T-helper 17 cell (primary cell): ENCODE measurements at regions not wholly inside any gene's neighbourhood (a gene's known extent, or its start where the extent isn't known, plus 50 kb on each side); places are given as distances from the start of the nearest gene placed in this dataset.

Source experiments
- ATAC-seq: fragments of 150-1000 bp; cut with Tn5 transposase; 2 replicates; pipeline ENCODE4 v1.10.0; 2021; ENCODE audit warnings: mild to moderate bottlenecking, moderate library complexity
- DNase-seq, 3 donors: peaks; one replicate each; pipeline versions ENCODE4 v3.0.0 to v3.0.0-alpha.2; 2020 to 2021
- H3K9me3 ChIP-seq: one replicate; pipeline ENCODE4 v1.7.0; 2013; ENCODE audit warnings: low read length, mild to moderate bottlenecking; ENCODE audit not compliant: control insufficient read depth, poor library complexity, severe bottlenecking
- H3K27ac Mint-ChIP-seq: one replicate; pipeline ENCODE4 v1.8.0; 2022; ENCODE audit warnings: mild to moderate bottlenecking, moderate library complexity, mixed read lengths
- H3K27me3 Mint-ChIP-seq: one replicate; pipeline ENCODE4 v1.8.0; 2022; ENCODE audit warnings: mixed read lengths
- H3K36me3 Mint-ChIP-seq: one replicate; pipeline ENCODE4 v1.8.0; 2022; ENCODE audit warnings: low read depth, mixed read lengths
- H3K4me1 Mint-ChIP-seq: one replicate; pipeline ENCODE4 v1.8.0; 2022; ENCODE audit warnings: mild to moderate bottlenecking, mixed read lengths
- H3K4me3 Mint-ChIP-seq: one replicate; pipeline ENCODE4 v1.8.0; 2022; ENCODE audit warnings: mild to moderate bottlenecking, moderate library complexity, mixed read lengths

GRCh38 chr2:221810650-221811049 is 238.5 kb upstream of the EPHA4 start:
- no peak for ATAC-seq
- Mint-ChIP-seq H3K27me3 (no peaks in the 10 kb centered on the region), H3K36me3 (no peaks in the 10 kb centered on the region), H3K4me1 (no peaks in the 10 kb centered on the region), H3K27ac (no peak overlapping the region), H3K4me3 (no peak overlapping the region)
- H3K9me3 ChIP-seq, result no peaks in the 10 kb centered on the region
- no peak for DNase-seq

GRCh38 chr2:221810245-221810644 is 238.1 kb upstream of the EPHA4 start:
- Mint-ChIP-seq H3K27ac (no peak overlapping the region), H3K4me3 (no peak overlapping the region), H3K36me3 (no peaks in the 10 kb centered on the region), H3K27me3 (no peaks in the 10 kb centered on the region), H3K4me1 (no peaks in the 10 kb centered on the region)
- no peaks in the 10 kb centered on the region for H3K9me3 ChIP-seq
- ATAC-seq (no peak), DNase-seq (no peak)

DNA sequence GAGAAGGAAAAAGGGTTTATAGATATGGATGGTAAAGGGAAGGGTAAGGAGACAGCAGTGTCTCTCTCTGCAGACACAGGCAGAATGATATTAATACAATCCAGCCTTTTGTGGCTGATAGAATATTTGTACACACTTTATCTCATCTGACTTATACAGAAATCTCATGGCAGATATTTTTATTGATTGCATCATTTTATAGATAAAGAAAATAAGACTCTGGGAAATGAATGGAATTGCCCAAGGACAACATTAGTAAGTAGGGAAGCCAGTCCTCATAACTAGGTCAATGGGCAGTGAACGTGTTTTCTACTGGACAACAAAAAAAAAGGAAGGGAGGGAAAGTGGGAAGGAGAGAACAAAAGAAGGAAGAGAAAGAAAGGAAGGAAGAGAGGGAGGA is 236.4 kb upstream of the EPHA4 start:
- H3K36me3 Mint-ChIP-seq, result no peaks in the 10 kb centered on the region
- no peaks in the 10 kb centered on the region for H3K9me3 ChIP-seq
- H3K4me1 Mint-ChIP-seq, result no peaks in the 10 kb centered on the region
- no peak for ATAC-seq
- no peak overlapping the region for H3K4me3 Mint-ChIP-seq
- no peaks in the 10 kb centered on the region for H3K27me3 Mint-ChIP-seq
- H3K27ac Mint-ChIP-seq, result no peak overlapping the region
- no peak for DNase-seq

GRCh38 chr2:221807706-221808105 is 235.6 kb upstream of the EPHA4 start:
- ATAC-seq, result no peak
- Mint-ChIP-seq H3K36me3 (no peaks in the 10 kb centered on the region), H3K27me3 (no peaks in the 10 kb centered on the region), H3K4me1 (no peaks in the 10 kb centered on the region), H3K27ac (no peak overlapping the region), H3K4me3 (no peak overlapping the region)
- no peaks in the 10 kb centered on the region for H3K9me3 ChIP-seq
- no peak for DNase-seq

GRCh38 chr2:221802089-221802488 is 230.0 kb upstream of the EPHA4 start:
- Mint-ChIP-seq H3K27ac (no peak overlapping the region), H3K4me1 (no peaks in the 10 kb centered on the region), H3K27me3 (no peaks in the 10 kb centered on the region), H3K36me3 (no peaks in the 10 kb centered on the region), H3K4me3 (no peak overlapping the region)
- no peaks in the 10 kb centered on the region for H3K9me3 ChIP-seq
- DNase-seq (no peak), ATAC-seq (no peak)

- H3K9me3 ChIP-seq, result no peaks in the 10 kb centered on the region
- H3K4me1 Mint-ChIP-seq, result no peaks in the 10 kb centered on the region
- no peak overlapping the region for H3K4me3 Mint-ChIP-seq
- DNase-seq, result no peak
- no peaks in the 10 kb centered on the region for H3K36me3 Mint-ChIP-seq
- H3K27me3 Mint-ChIP-seq, result no peaks in the 10 kb centered on the region
- no peak for ATAC-seq
- H3K27ac Mint-ChIP-seq, result no peak overlapping the region
These were observed 220.9 kb upstream of the EPHA4 start for GRCh38 chr2:221792971-221793521.

GRCh38 chr2:221791844-221792243 is 219.7 kb upstream of the EPHA4 start:
- no peaks in the 10 kb centered on the region for H3K27me3 Mint-ChIP-seq
- no peak overlapping the region for H3K4me3 Mint-ChIP-seq
- no peaks in the 10 kb centered on the region for H3K9me3 ChIP-seq
- H3K27ac Mint-ChIP-seq, result no peak overlapping the region
- ATAC-seq (no peak), DNase-seq (no peak)
- H3K36me3 Mint-ChIP-seq, result no peaks in the 10 kb centered on the region
- no peaks in the 10 kb centered on the region for H3K4me1 Mint-ChIP-seq

DNA sequence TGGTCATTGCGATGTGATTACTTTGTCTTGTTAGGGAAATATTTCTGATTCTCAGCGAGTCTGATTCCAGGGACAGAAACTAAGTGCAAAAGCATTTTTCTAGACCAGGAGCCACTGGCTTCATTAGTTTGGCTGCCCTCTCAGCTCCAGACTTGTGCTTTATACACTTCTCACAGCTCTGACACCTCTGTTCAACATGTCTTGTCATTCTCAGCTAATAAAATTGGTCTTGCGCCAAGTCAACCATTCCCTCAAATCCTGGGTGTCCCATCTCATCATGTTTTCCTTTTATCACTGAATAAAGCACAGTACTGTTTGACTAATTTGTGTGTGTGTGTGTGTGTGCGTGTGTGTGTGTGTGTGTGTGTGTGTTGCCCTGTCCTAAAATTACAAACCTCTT is 215.5 kb upstream of the EPHA4 start:
- H3K9me3 ChIP-seq, result no peaks in the 10 kb centered on the region
- DNase-seq, result no peak
- Mint-ChIP-seq H3K4me3 (no peak overlapping the region), H3K27me3 (no peaks in the 10 kb centered on the region), H3K4me1 (no peaks in the 10 kb centered on the region), H3K27ac (no peak overlapping the region), H3K36me3 (no peaks in the 10 kb centered on the region)
- ATAC-seq, result no peak

DNA sequence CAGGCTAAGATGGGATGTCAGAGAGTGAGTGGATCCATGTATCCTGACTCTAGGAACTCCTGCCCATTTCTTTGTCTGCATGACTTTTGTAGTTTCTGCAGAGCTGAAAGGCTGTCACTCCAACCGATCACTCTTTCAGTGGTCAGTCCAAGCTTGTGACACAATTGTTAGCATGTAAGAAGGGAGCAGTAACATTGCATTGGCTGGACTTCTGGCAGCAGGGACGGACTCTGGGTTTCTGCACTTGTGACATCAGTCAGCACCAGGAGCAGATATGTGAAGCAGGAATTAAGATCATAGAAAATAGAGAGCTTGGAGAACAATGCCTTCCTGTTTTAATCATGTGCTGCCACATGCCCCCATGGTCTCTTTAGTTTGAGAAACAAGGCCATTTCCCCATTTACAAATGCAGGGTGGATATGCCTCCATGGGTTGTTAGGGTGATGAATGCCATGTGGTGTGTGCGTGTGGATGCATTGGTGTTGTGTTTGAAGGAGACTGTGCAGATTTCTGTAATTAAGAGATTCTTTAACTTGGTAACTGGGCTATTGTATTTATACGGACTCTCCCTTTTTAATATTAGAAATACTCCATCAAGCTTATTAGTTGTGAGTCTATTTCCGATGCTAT is 214.3 kb upstream of the EPHA4 start:
- no peaks in the 10 kb centered on the region for H3K27me3 Mint-ChIP-seq

GRCh38 chr2:221780281-221780688 is 208.2 kb upstream of the EPHA4 start:
- ATAC-seq (no peak), DNase-seq (no peak)
- H3K36me3 Mint-ChIP-seq, result no peaks in the 10 kb centered on the region
- H3K27ac Mint-ChIP-seq, result no peak overlapping the region
- no peaks in the 10 kb centered on the region for H3K4me1 Mint-ChIP-seq
- no peaks in the 10 kb centered on the region for H3K27me3 Mint-ChIP-seq
- H3K4me3 Mint-ChIP-seq, result no peak overlapping the region
- H3K9me3 ChIP-seq, result no peaks in the 10 kb centered on the region

More for the DNA sequence above, 214.3 kb upstream of the EPHA4 start:
- Mint-ChIP-seq H3K4me3 (no peak overlapping the region), H3K27ac (no peak overlapping the region), H3K4me1 (no peaks in the 10 kb centered on the region), H3K36me3 (no peaks in the 10 kb centered on the region)
- DNase-seq, result no peak
- no peaks in the 10 kb centered on the region for H3K9me3 ChIP-seq
- no peak for ATAC-seq

GRCh38 chr2:221779614-221780067 is 207.5 kb upstream of the EPHA4 start:
- ATAC-seq, result no peak
- Mint-ChIP-seq H3K4me3 (no peak overlapping the region), H3K27me3 (no peaks in the 10 kb centered on the region), H3K4me1 (no peaks in the 10 kb centered on the region), H3K27ac (no peak overlapping the region), H3K36me3 (no peaks in the 10 kb centered on the region)
- DNase-seq, result no peak
- H3K9me3 ChIP-seq, result no peaks in the 10 kb centered on the region

DNA sequence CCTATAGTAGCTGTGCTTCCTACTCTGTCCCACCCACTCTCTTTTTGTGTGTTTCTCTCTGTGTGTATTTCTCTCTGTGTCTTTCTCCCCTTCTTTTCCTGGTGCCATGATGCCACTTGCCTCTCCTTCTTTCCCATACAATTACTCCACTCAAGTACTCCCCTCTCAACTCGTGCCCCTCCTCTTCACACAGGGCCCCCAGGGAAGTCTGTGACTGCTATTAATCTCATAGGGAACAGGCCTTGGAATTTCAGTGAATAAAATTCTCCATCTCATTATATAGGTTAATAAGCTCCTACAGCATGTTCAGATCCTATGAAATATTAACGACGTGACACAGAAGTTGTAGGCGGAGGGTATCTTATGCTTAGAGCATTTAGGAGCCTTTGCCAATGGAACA is 205.9 kb upstream of the EPHA4 start:
- no peaks in the 10 kb centered on the region for H3K4me1 Mint-ChIP-seq
- ATAC-seq (no peak), DNase-seq (no peak)
- no peaks in the 10 kb centered on the region for H3K9me3 ChIP-seq
- no peaks in the 10 kb centered on the region for H3K36me3 Mint-ChIP-seq
- H3K27me3 Mint-ChIP-seq, result no peaks in the 10 kb centered on the region
- no peak overlapping the region for H3K27ac Mint-ChIP-seq
- no peak overlapping the region for H3K4me3 Mint-ChIP-seq

DNA sequence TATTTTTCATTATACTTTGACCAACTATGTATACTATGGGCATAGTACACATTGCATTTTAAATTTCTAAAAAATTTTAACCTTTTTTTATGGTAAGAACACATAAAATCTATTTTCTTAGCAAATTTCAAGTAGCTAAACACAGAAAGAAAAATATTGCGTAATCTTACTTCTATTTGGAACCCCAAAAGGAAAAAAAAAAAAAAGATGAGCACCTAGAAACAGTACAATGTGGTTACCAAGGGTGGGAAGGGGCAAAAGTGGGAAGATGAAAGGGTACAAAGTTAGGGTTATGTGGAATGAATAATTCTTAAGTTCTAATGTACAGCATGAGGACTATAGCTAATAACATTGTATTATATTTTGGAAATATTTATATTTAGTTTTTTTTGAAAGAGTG is 205.0 kb upstream of the EPHA4 start:
- no peak for ATAC-seq
- Mint-ChIP-seq H3K36me3 (no peaks in the 10 kb centered on the region), H3K27ac (no peak overlapping the region), H3K27me3 (no peaks in the 10 kb centered on the region), H3K4me1 (no peaks in the 10 kb centered on the region), H3K4me3 (no peak overlapping the region)
- no peaks in the 10 kb centered on the region for H3K9me3 ChIP-seq
- DNase-seq, result no peak

DNA sequence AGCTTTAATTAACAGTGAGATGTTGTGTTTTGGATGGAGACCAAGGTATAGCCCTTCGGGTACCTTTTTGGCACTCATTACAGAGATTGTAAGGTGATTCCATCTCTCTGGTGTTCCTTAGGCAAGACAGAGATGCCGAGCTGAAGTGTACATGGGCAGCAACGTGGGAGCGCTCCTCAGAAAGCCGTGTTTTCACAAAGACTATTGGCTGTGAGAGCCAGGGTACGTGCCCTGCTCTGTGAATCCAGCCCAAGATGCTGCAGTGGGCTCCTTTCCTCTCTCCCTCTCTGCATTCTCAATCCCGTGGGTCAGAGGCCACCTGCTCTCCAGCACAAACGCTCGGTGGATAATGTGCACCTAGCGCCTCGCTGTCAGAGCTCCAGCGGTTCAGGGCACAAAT is 203.0 kb upstream of the EPHA4 start:
- ATAC-seq, result no peak
- no peaks in the 10 kb centered on the region for H3K27me3 Mint-ChIP-seq
- no peak overlapping the region for H3K4me3 Mint-ChIP-seq

More for the DNA sequence above, 203.0 kb upstream of the EPHA4 start:
- no peak overlapping the region for H3K27ac Mint-ChIP-seq
- H3K9me3 ChIP-seq, result no peaks in the 10 kb centered on the region
- DNase-seq, result no peak
- H3K4me1 Mint-ChIP-seq, result no peaks in the 10 kb centered on the region
- no peaks in the 10 kb centered on the region for H3K36me3 Mint-ChIP-seq
